Astrocyte of the spinal cord (primary cell): ENCODE measurements at regions not wholly inside any gene's neighbourhood (a gene's known extent, or its start where the extent isn't known, plus 50 kb on each side); places are given as distances from the start of the nearest gene placed in this dataset.

ENCODE experiments used
- DNase-seq: peaks from one replicate; pipeline ENCODE4 v3.0.0; 2011; ENCODE audit warnings: low read depth, low spot score
- H3K4me3 ChIP-seq: 2 replicates; pipeline ENCODE4 v1.5.1; 2011; ENCODE audit warnings: low read depth, mild to moderate bottlenecking, low read length, moderate library complexity
- in situ Hi-C: cut with HindIII; loops from 2 replicates; pipeline ENCODE4 v1.10.0; 2017; ENCODE audit warnings: low sequenced_read_pairs
- TF ChIP-seq, protein P1 (sequence below): IDR thresholded peaks from 2 replicates; pipeline ENCODE4 v1.5.1; 2012; ENCODE audit warnings: low read depth, mild to moderate bottlenecking, low read length, inconsistent platforms

DNA sequence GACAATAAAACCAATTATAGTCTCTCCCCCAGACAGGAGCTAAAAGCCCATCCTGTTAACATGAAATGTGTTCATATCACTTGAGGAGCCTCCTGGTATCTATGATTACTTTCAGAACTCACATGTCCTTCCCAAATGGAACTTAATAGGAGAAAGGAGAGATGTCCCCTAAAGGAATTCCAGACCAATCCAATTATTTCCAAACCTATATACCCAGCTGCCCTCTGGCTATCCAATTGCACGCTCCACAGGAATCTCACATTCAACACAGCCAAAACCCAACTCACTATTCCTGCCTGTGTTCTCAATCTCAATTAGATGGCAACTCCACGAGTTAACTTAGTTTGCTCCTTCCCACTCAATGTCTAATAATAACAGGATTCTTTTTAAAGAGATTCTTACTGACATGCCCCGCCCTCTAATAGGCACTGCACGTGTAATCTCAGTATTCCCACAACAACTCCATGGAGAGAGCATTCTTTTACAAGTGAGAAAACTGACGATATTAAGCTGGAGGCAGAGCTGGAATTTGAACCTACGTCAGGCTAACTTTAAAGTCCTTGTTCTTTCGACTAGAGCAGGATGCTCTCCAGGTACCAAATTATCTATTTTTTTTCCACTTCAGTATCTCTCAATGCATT is 59.1 kb upstream of the SEC16B start:
- H3K4me3 ChIP-seq, result no peak overlapping the region
- in situ Hi-C loops, result no loop called here
- no peak for DNase-seq
- TF ChIP-seq, protein P1, sequence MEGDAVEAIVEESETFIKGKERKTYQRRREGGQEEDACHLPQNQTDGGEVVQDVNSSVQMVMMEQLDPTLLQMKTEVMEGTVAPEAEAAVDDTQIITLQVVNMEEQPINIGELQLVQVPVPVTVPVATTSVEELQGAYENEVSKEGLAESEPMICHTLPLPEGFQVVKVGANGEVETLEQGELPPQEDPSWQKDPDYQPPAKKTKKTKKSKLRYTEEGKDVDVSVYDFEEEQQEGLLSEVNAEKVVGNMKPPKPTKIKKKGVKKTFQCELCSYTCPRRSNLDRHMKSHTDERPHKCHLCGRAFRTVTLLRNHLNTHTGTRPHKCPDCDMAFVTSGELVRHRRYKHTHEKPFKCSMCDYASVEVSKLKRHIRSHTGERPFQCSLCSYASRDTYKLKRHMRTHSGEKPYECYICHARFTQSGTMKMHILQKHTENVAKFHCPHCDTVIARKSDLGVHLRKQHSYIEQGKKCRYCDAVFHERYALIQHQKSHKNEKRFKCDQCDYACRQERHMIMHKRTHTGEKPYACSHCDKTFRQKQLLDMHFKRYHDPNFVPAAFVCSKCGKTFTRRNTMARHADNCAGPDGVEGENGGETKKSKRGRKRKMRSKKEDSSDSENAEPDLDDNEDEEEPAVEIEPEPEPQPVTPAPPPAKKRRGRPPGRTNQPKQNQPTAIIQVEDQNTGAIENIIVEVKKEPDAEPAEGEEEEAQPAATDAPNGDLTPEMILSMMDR, result no peak

DNA sequence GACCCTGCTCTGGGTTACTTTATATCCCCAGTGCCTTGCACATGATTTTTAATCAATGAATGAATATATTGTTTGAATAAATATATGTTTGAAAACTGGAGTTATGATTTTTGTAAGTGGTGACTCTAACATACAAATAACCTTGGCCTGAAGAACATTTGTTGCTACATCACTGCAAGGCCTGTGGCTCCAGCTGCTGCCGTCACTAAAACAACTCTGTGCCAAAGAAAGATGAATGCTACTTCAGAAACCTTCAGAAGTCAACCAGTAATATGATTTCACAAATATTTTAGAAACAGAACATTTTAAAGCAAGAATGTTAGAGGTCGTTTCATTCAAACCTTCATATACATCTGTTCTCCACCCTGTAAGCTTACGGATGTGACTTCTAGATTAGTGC is 60.6 kb upstream of the SEC16B start:
- DNase-seq, result no peak
- in situ Hi-C loops, result no loop called here
- TF ChIP-seq, protein P1, result no peak
- H3K4me3 ChIP-seq, result no peak overlapping the region

DNA sequence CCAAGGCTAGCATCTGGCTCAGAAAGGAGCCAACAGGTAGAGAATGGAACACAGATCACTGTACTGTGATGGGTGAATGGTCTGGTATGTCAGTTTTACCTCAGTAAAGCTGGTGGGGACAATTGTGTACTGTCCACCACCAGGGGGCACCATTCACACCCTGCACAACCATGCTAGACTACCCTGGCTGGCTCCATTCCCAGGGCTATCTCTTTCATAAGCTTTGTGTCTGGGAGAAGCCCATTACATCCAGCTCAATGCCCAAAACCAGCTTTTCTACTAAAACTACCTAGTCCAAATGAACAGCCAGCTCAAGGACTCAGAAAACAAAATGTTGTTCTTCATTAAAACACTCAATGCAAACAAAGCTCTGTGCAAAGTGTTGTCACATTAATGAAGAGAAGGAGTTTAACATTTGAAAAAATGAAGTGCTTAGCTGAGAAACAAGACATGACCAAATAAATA is 62.0 kb upstream of the RASAL2 start:
- DNase-seq, result peak; percentile 94
- H3K4me3 ChIP-seq, result no peak overlapping the region
- TF ChIP-seq, protein P1, result peak; percentile 84
- in situ Hi-C loops, result no loop called here

DNA sequence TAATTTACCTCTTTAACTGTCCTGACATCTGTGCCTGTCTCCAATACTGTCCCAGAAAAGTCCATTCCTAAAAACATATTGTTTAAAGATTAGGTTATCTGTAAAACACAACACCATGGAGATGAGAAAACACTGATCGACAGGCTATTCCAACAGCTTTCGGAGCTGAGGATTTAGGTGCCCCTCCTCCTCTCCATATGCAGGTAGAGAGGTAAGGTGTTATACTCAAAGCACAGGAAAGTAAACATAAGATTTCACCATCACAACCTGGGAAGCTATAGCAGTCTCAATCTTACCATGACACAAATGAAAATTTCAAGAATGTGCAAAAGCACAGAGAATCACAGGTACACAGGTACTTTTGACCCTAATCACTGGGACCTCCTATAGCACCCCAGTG is 60.9 kb upstream of the RASAL2 start:
- in situ Hi-C loops, result no loop called here
- TF ChIP-seq, protein P1, result no peak
- H3K4me3 ChIP-seq, result no peak overlapping the region
- no peak for DNase-seq

DNA sequence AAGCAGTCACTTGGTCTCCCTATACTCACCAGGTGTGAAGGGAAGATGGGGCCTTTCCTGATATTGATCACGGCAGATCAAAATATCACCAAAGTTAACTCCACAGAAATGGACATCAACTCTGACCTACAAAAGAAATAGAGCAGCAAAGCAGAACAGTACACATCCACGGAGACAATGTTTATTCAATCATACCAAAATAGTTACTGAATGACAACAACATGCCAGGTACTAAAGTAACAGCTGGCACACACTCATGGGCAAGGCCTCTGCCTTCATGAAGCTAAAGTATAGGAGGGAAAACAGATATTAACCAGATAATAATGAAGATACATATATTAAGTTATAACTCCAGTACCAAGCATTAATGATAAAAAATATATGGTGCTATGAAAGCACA is 59.2 kb upstream of the RASAL2 start:
- TF ChIP-seq, protein P1, result no peak
- no peak overlapping the region for H3K4me3 ChIP-seq
- no peak for DNase-seq
- in situ Hi-C loops, result no loop called here

DNA sequence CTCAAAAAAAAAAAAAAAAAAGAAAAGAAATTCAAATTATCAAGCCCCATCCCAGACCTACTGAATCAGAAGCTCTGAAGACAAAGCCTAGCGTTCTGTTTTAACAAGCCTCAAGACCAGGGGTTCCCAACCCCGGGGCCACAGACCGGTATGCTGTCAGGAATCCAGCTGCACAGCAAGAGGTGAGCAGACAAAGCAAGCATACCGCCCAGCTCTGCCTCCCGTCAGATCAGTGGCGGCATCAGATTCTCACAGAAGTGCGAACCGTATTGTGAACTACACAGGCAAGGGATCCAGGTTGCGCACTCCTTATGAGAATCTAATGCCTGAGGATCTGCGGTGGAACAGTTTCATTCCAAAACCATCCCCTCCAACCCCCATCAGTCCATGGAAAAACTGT is 57.8 kb upstream of the RASAL2 start:
- TF ChIP-seq, protein P1, result no peak
- no peak for DNase-seq
- H3K4me3 ChIP-seq, result no peak overlapping the region
- in situ Hi-C loops, result no loop called here
